Hepatocyte (in vitro differentiated cells): ENCODE measurements at regions not wholly inside any gene's neighbourhood (a gene's known extent, or its start where the extent isn't known, plus 50 kb on each side); places are given as distances from the start of the nearest gene placed in this dataset.
"Not testable (repeated sequence)": the region's sequence is repeated elsewhere in the genome, so short reads cannot be mapped to it uniquely, and the experiment has no call there.

Experiments
- EZH2 ChIP-seq: fragments of 200-600 bp; sonication (generic); IDR thresholded peaks from 2 replicates; pipeline ENCODE4 v1.6.1; 2016; ENCODE audit warnings: antibody characterized with exemption, mild to moderate bottlenecking, borderline replicate concordance
- TF ChIP-seq, protein P1 (sequence below): fragments of 200-600 bp; sonication (generic); IDR thresholded peaks from 2 replicates; pipeline ENCODE4 v1.5.1; 2016; ENCODE audit warnings: antibody characterized with exemption, mild to moderate bottlenecking; ENCODE audit not compliant: poor library complexity

DNA sequence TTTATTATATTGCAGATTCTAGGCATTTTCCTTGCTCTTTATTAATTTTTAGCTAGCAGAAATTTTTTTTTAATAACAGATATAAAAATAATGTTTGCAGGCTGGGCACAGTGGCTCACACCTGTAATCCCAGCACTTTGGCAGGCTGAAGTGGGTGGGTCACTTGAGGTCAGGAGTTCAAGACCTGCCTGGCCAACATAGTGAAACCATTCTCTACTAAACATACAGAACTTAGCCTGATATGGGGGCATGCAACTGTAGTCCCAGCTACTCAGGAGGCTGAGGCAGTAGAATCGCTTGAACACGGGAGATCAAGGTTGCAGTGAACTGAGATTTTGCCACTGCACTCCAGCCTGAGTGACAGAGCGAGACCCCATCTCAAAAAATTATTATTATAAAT lies 304.6 kb upstream of the KCND2 start:
- TF ChIP-seq, protein P1, sequence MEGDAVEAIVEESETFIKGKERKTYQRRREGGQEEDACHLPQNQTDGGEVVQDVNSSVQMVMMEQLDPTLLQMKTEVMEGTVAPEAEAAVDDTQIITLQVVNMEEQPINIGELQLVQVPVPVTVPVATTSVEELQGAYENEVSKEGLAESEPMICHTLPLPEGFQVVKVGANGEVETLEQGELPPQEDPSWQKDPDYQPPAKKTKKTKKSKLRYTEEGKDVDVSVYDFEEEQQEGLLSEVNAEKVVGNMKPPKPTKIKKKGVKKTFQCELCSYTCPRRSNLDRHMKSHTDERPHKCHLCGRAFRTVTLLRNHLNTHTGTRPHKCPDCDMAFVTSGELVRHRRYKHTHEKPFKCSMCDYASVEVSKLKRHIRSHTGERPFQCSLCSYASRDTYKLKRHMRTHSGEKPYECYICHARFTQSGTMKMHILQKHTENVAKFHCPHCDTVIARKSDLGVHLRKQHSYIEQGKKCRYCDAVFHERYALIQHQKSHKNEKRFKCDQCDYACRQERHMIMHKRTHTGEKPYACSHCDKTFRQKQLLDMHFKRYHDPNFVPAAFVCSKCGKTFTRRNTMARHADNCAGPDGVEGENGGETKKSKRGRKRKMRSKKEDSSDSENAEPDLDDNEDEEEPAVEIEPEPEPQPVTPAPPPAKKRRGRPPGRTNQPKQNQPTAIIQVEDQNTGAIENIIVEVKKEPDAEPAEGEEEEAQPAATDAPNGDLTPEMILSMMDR = not testable (repeated sequence)
- not testable (repeated sequence) for TF ChIP-seq EZH2
